Endothelial cell of umbilical vein (primary cell): ENCODE measurements at regions not wholly inside any gene's neighbourhood (a gene's known extent, or its start where the extent isn't known, plus 50 kb on each side); places are given as distances from the start of the nearest gene placed in this dataset.

ENCODE experiments used
- BruUV-seq: library from RNA; stranded (reverse); fragments of 400-500 nt; replicated peaks from 2 replicates; lab custom pipeline; 2021; lab: Mats Ljungman, UMichigan
- CTCF ChIA-PET: fragments of 300-600, 350-600 bp; sonication (Branson Sonifier 250); formaldehyde crosslinking; loops from one replicate; lab custom pipeline; 2021; ENCODE audit warnings: antibody characterized with exemption, inconsistent platforms; lab: Charles Lee
- POLR2A ChIA-PET: fragments of 300-600, 350-600 bp; sonication (Branson Sonifier 250); formaldehyde crosslinking; loops from one replicate; lab custom pipeline; 2021; ENCODE audit warnings: antibody characterized with exemption, inconsistent platforms; lab: Charles Lee
- DNase-seq: peaks from one replicate; pipeline ENCODE4 v3.0.0-alpha.2; 2011; ENCODE audit warnings: low read depth, low spot score
- FAIRE-seq: peaks from 2 replicates; lab custom pipeline; 2011; peaks lifted over from hg19 to GRCh38; lab: Jason Lieb, UNC
- H2AFZ ChIP-seq: 2 replicates; pipeline ENCODE4 v1.6.0; 2012; ENCODE audit warnings: low read depth, low read length, control low read depth, inconsistent platforms
- H3K27ac ChIP-seq: 2 replicates; pipeline ENCODE4 v1.5.1; 2011; ENCODE audit warnings: low read depth, mild to moderate bottlenecking, control low read depth, low read length, moderate library complexity; ENCODE audit not compliant: insufficient read depth
- H3K27me3 ChIP-seq, 2 experiments: 2 replicates each; pipeline versions ENCODE4 v1.6.0 to v1.6.1; 2011; ENCODE audit warnings: low read length in 2 of 2, mixed read lengths in 1 of 2; ENCODE audit not compliant: control insufficient read depth in 2 of 2, insufficient read depth in 2 of 2
- H3K36me3 ChIP-seq, 2 experiments: 2 replicates in 1 of 2; 3 replicates in 1 of 2; pipeline ENCODE4 v1.5.1; 2011; ENCODE audit warnings: low read length in 2 of 2, mild to moderate bottlenecking in 1 of 2, moderate library complexity in 1 of 2; ENCODE audit not compliant: control insufficient read depth in 2 of 2, insufficient read depth in 2 of 2; ENCODE audit errors: extremely low read depth in 1 of 2
- H3K4me1 ChIP-seq: 3 replicates; pipeline ENCODE4 v1.5.1; 2011; ENCODE audit warnings: mild to moderate bottlenecking, low read length; ENCODE audit not compliant: control insufficient read depth, insufficient read depth; ENCODE audit errors: extremely low read depth
- H3K4me2 ChIP-seq: 2 replicates; pipeline ENCODE4 v1.6.1; 2011; ENCODE audit warnings: low read length, control low read depth, mixed read lengths; ENCODE audit not compliant: insufficient read depth
- H3K4me3 ChIP-seq, 3 experiments: fragments of 200-600 bp in 1 of 3; sonication (generic), shearing (Covaris generic) in 1 of 3; replicated peaks in 1 of 3; 2 replicates each; pipeline ENCODE4 v1.5.1; 2011 to 2016; ENCODE audit warnings: control low read depth in 3 of 3, low read length in 3 of 3, mild to moderate bottlenecking in 2 of 3, inconsistent platforms in 1 of 3, low read depth in 1 of 3, moderate library complexity in 1 of 3; ENCODE audit not compliant: insufficient read depth in 1 of 3
- H3K79me2 ChIP-seq: 2 replicates; pipeline ENCODE4 v1.6.0; 2012; ENCODE audit warnings: low read length, inconsistent platforms; ENCODE audit not compliant: control insufficient read depth, insufficient read depth
- H3K9ac ChIP-seq: replicated peaks from 2 replicates; pipeline ENCODE3; 2011; ENCODE audit warnings: low read length, control low read depth; ENCODE audit not compliant: insufficient read depth; ENCODE audit errors: extremely low read depth
- H3K9me1 ChIP-seq: replicated peaks from 3 replicates; pipeline ENCODE4 v1.6.0; 2011; ENCODE audit warnings: mild to moderate bottlenecking, low read length; ENCODE audit not compliant: control insufficient read depth, insufficient read depth; ENCODE audit errors: extremely low read depth
- H3K9me3 ChIP-seq: replicated peaks from 2 replicates; pipeline ENCODE4 v1.5.1; 2012; ENCODE audit warnings: low read length, inconsistent platforms; ENCODE audit not compliant: control insufficient read depth, insufficient read depth
- H4K20me1 ChIP-seq: replicated peaks from 2 replicates; pipeline ENCODE3; 2011; ENCODE audit warnings: mild to moderate bottlenecking, low read length; ENCODE audit not compliant: control insufficient read depth, insufficient read depth; ENCODE audit errors: extremely low read depth
- CTCF ChIP-seq, 2 donors: IDR thresholded peaks; 1 replicate in 1 of 2; 2 replicates in 1 of 2; pipeline ENCODE4 v1.5.1; 2011; ENCODE audit warnings: low read length in 2 of 2, mild to moderate bottlenecking in 2 of 2, moderate library complexity in 2 of 2, control low read depth in 1 of 2, inconsistent platforms in 1 of 2, low read depth in 1 of 2; ENCODE audit not compliant: insufficient read depth in 1 of 2; ENCODE audit errors: extremely low read depth in 1 of 2
- JUN ChIP-seq: IDR thresholded peaks from 2 replicates; pipeline ENCODE4 v1.6.1; 2011; ENCODE audit warnings: borderline replicate concordance, low read depth; ENCODE audit not compliant: insufficient read length, insufficient read depth
- MAX ChIP-seq: IDR thresholded peaks from 2 replicates; pipeline ENCODE4 v1.6.1; 2011; ENCODE audit not compliant: insufficient read depth, insufficient read length
- POLR2A ChIP-seq: IDR thresholded peaks from 2 replicates; pipeline ENCODE4 v1.6.1; 2012; ENCODE audit warnings: low read depth, mild to moderate bottlenecking, control low read depth, low read length
- POLR2AphosphoS5 ChIP-seq: IDR thresholded peaks from 2 replicates; pipeline ENCODE4 v1.6.1; 2012; ENCODE audit warnings: low read depth, mild to moderate bottlenecking, control low read depth, low read length, moderate library complexity; ENCODE audit not compliant: insufficient read depth
- dilution Hi-C: fragments of 300-500 bp; cut with MboI; formaldehyde crosslinking; loops from one replicate; pipeline ENCODE4 v1.15.0; 2019; ENCODE audit warnings: low sequenced_read_pairs; ENCODE audit not compliant: extremely low pct_ligation_motif_present
- intact Hi-C: fragments of 100-400 bp; cut with micrococcal nuclease; formaldehyde crosslinking; loops from one replicate; pipeline ENCODE4 v1.10.0; 2022

GRCh38 chr4:12966726-12967125, 517.4 kb downstream of the RAB28 start:
- DNase-seq, result no peak
- Histone ChIP-seq H3K9me3 (peaks cover 3% of the 10 kb centered on the region), H3K9ac (no peak overlapping the region), H3K4me1 (no peaks in the 10 kb centered on the region), H4K20me1 (no peaks in the 10 kb centered on the region), H3K9me1 (no peaks in the 10 kb centered on the region), H3K79me2 (no peaks in the 10 kb centered on the region), H3K27me3 (no peaks in the 10 kb centered on the region), H3K4me2 (no peak overlapping the region), H2AFZ (no peak overlapping the region), H3K4me3 (no peak overlapping the region), H3K36me3 (no peaks in the 10 kb centered on the region), H3K27ac (no peak overlapping the region)
- dilution Hi-C loops, result no loop called here
- ChIA-PET CTCF (no interaction called here), POLR2A (no interaction called here)
- intact Hi-C loops, result no loop called here
- TF ChIP-seq MAX (no peak), CTCF (IDR thresholded peaks at IDR 0.05; ENCODE audit: extremely low read depth in 1 of 2, insufficient read depth in 1 of 2, low read depth in 1 of 2, low read length in 2 of 2) (no peak), POLR2A (no peak)
- no TSS peak for BruUV-seq
- FAIRE-seq, result no peak

- no peaks in the 10 kb centered on the region for H3K27me3 ChIP-seq
- peaks cover 3% of the 10 kb centered on the region for H3K9me3 ChIP-seq
- POLR2A ChIA-PET, result no interaction called here
- DNase-seq (no peak), FAIRE-seq (no peak)
- no peaks in the 10 kb centered on the region for H3K4me1 ChIP-seq
- no peak overlapping the region for H3K9ac ChIP-seq
- H3K36me3 ChIP-seq, result no peaks in the 10 kb centered on the region
- no peak overlapping the region for H3K4me2 ChIP-seq
- no TSS peak for BruUV-seq
- dilution Hi-C loops (no loop called here), intact Hi-C loops (no loop called here)
- H4K20me1 ChIP-seq, result no peaks in the 10 kb centered on the region
- TF ChIP-seq MAX (no peak), POLR2AphosphoS5 (no peak), JUN (no peak)
- no peaks in the 10 kb centered on the region for H3K9me1 ChIP-seq
- H2AFZ ChIP-seq, result no peak overlapping the region
- CTCF ChIA-PET, result no interaction called here
- no peak overlapping the region for H3K4me3 ChIP-seq
- no peak overlapping the region for H3K27ac ChIP-seq
- H3K79me2 ChIP-seq, result no peaks in the 10 kb centered on the region
Measured at GRCh38 chr4:12965334-12965733, 518.8 kb downstream of the RAB28 start.
